Esophagus squamous epithelium (tissue), 4 donors: ENCODE measurements at regions not wholly inside any gene's neighbourhood (a gene's known extent, or its start where the extent isn't known, plus 50 kb on each side); places are given as distances from the start of the nearest gene placed in this dataset.

Experiments used
- CTCF ChIP-seq, 6 experiments: fragments of 450-650 bp in 4 of 6; fragments of 200-600 bp in 2 of 6; sonication (generic) in 2 of 6; IDR thresholded peaks; one replicate each; pipeline ENCODE4 v1.5.1; 2016 to 2019; ENCODE audit warnings: antibody characterized with exemption in 6 of 6, mild to moderate bottlenecking in 4 of 6, moderate library complexity in 4 of 6
- POLR2A ChIP-seq, 4 donors: fragments of 450-650 bp; IDR thresholded peaks; one replicate each; pipeline ENCODE4 v1.6.1; 2017; ENCODE audit warnings: antibody characterized with exemption in 4 of 4, mild to moderate bottlenecking in 4 of 4, moderate library complexity in 3 of 4

- TF ChIP-seq CTCF (IDR thresholded peaks at IDR 0.05) (no peak), POLR2A (IDR thresholded peaks at IDR 0.05) (no peak)
Measured at GRCh38 chr14:85344171-85344570, 185.8 kb upstream of the FLRT2 start.
